Kidney tubule cell (primary cell): ENCODE measurements at regions not wholly inside any gene's neighbourhood (a gene's known extent, or its start where the extent isn't known, plus 50 kb on each side); places are given as distances from the start of the nearest gene placed in this dataset.

Experiments
- DNase-seq: peaks from one replicate; pipeline ENCODE4 v3.0.0-alpha.2; 2018; ENCODE audit warnings: low spot score

GRCh38 chr12:71071536-71072097 is 86.2 kb downstream of the TSPAN8 start:
- DNase-seq = no peak

GRCh38 chr12:71070416-71071128 is 87.2 kb downstream of the TSPAN8 start:
- no peak for DNase-seq

- DNase-seq = no peak
These were observed 88.5 kb downstream of the TSPAN8 start for GRCh38 chr12:71069311-71069710.

DNA sequence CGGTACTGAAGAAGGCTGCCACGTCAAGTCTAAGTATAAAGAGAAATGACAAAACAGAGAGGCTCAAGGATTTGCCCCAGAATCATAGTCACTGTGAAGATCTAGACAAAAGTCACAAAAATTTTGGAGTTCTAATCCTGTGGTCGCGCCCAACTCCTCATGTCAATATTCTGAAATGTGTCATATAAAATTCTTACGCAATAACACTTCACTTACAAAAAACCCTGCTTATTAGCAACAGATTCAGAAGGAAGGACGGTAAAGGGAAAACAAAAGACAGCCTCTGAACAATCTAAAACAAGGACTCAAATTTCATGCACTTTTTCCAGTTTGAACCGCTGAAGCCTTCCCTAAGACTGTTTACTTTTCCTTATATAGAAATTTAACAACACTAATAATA is 94.7 kb downstream of the TSPAN8 start:
- no peak for DNase-seq

DNA sequence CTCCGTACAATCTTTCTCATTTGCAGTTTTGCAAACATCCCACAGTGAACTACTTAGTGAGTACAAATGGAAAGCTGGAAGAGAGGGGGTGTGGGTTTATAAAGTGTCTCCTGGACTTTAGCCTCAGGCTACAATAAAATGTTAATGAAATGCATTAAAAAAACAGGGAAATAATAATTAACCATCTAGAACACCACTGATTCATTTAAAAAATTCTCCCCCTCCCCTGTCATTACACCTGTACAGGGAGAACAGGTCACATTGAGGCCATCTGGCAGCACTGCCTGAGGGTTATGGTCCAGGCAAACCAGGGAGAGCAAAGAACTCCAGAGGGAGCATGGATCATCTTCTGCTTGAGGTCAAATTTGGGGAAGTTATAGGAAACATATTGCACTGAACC is 96.3 kb downstream of the TSPAN8 start:
- DNase-seq = peak; percentile 20

- no peak for DNase-seq
These were observed 97.4 kb downstream of the TSPAN8 start for GRCh38 chr12:71060426-71060825.

DNA sequence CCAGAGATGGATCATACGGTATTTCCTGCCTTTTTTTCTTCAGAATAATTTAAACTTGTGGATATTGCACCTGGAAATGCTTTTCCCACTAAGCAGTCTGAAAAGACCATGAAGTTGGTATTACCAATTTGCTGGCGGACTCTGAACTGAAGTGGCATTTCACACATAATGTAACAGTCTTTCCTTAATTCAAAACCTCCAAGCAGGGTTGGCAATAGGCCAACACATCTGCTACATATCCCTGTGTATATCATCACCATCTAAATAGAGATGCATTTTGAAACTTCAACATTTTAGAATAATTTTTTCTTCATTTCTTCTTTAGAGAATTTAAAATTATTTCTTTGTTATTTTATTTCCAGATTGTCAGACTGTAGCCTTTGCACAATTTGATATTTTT is 100.5 kb downstream of the TSPAN8 start:
- no peak for DNase-seq

DNA sequence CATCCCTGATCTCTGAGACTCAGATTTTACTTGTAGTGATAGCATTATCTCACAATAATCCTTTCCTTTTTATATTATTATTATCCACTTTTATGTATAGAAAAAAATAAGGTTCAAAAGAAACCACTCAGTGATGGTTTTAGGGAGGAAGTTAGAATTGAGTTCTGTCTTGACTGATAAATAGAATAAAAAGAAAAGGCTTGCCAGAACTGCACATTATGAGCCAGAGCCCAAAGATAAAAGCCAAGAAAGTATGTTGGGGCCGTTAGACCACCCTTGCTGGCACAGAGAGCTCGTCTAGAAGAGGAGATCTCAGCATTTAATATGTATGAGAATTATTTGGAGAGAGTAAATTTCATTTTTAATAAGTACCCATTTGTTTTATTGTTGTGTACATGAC is 103.2 kb downstream of the TSPAN8 start:
- DNase-seq = no peak

DNA sequence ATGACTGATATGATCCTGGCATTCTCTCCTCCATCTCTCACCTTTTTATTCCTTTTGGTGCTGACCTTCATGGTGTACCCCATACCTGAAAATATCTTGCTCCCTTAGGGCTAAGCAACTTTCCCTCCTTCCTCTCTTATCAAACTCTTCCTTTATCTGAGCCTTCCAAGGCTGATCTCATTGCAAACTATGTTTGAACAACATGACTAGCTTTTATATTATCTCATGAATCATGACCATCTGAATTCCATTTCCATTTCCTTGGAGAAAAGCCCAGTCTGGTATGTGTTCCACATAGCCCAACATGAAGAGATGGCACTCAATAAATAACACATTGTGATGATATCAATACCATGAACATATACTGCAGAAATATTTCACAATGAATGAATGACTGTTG is 111.6 kb downstream of the TSPAN8 start:
- DNase-seq = peak; percentile 87

DNA sequence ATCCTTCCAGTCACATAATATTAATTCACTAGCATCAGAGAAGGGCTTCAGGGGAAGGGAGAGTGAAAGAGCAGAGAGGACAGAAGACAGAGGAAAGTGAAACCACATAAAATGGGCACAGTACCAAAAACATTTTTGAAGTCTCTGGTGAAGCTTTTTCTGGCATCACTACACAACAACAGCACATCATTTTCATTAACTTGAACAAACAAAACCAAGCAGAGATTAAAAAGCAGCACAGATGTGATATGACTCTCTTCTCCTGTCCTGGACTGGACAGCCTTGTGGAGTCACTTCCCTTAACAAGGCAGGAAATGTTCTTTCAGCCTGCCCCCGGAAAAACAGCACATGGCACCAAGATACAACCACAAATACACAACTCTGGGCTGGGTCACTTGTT is 112.0 kb downstream of the TSPAN8 start:
- DNase-seq = peak; percentile 66

DNA sequence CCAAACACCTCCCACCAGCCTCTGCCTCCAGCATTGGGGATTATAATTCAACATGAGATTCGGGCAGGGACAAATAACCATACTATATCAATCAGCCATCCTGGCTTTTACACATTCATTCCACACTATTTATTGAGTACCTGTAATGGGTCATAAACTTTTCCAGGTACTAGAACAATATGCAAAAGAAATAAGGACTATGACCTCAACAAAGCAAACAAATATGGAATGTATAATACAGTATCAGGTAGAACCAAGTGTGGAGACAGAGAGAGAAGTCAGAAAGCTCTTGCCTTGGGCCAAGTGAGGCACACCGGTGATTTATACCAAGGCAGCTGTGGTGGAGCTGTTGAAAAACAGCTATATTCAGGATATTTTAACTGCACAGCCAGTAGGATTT is 116.3 kb downstream of the TSPAN8 start:
- DNase-seq = no peak

DNA sequence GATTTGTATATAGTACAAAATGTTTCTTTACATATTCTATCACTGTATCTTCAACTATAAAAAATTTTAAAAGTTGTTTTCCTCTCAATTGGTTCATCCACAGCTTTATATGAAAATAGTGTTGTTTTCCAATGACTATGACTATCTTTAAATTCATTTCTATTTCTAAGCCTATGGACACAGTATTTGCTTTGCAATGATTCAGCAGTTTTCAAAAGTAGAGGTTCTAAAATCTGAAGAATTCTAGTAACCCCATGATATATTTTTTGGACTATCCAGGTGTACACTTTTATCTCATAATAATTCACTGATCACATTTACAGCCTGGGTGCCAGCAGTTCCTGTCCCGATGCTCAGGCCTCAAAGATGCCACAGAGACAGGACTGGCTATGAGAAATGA is 118.4 kb upstream of the PTPRR start:
- no peak for DNase-seq

DNA sequence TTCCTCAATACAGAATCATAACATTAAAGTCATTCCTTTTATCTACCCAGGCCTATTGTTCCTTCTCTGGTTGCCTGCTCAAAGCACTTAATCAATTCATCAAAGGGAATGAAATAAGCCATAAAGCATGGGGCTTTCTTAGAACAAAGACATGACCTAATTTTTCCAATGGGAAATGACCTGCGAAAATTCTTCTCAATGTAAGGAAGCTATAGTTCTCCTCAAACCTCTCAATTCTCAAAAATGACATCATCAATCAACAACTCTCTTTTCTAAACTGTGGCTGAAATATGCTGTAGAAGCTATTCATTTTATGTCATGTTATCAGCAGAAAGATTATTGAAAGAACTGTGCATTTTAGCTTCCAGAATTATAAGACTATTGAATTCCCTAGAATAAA is 116.0 kb upstream of the PTPRR start:
- DNase-seq = no peak

DNA sequence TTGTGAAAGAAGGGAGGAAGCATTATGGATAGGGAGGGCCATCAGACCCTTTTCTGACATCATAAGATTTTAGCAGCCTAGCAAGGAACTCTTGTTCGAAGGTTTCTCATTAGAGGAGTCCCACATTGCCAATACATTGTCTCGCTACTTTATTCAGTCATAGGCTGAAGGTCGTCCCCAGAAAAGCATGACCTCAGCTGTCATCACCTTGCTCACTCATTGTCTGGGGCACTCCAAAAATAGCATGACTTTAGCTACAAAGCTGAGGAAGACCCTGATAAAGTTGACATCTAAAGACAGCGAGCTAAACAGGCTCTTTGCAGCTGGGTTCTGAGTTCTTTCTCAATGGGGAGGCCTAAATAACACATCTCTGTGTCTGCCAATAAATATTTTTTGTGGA is 112.4 kb upstream of the PTPRR start:
- DNase-seq = no peak

- no peak for DNase-seq
These were observed 108.8 kb upstream of the PTPRR start for GRCh38 chr12:71029302-71029701.

GRCh38 chr12:71027856-71028255 is 107.3 kb upstream of the PTPRR start:
- no peak for DNase-seq

DNA sequence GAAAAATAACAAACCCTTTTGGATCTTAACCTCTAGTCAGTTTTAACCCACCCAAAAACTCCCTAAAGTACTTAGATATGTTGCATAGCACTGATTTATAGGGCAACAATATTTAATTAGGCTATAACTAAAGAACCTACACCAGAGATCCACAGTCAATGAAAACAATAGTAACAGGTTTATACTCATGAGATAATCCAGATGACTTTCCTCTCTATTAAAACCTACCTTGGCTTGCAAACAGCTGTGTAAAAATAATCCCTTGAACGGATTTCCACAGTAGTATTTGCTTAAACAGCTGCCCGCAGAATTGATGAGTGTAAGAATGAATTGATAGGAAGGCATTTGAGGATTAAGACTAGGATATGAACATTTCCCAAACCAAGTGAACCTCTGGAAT is 104.3 kb upstream of the PTPRR start:
- DNase-seq = no peak

- DNase-seq = no peak
These were observed 103.7 kb upstream of the PTPRR start for GRCh38 chr12:71024281-71024680.

GRCh38 chr12:71021491-71021890 is 101.0 kb upstream of the PTPRR start:
- DNase-seq = no peak

GRCh38 chr12:71019282-71019831 is 98.8 kb upstream of the PTPRR start:
- no peak for DNase-seq

- no peak for DNase-seq
These were observed 98.1 kb upstream of the PTPRR start for GRCh38 chr12:71018682-71019081.

DNA sequence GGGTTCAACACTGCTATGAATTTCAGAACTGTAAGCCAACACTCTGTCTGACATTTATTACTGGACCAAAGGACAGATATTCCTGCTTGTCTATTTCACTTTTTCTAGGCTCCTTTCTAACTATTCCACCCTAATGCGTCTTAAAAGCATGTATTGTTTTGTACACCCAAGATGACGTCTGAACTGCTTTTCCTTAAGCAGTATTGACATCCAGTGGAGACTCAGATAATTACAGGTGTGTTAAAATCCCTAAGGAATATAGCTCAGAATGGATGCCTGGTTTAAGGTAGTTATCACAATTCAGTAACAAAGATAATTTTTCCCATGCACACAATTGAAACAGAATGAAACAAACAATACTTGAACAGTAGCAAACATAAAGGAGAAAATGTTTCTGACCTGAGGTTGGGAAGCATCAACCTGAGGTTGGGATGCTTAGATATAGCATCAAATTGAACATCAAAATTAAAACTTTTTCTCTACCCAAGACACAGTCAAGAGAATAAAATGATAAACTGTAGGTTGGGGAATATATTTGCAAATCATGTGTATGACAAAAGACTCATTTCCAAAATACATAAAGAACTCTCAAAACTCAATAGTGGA is 93.7 kb upstream of the PTPRR start:
- DNase-seq = peak; percentile 55

DNA sequence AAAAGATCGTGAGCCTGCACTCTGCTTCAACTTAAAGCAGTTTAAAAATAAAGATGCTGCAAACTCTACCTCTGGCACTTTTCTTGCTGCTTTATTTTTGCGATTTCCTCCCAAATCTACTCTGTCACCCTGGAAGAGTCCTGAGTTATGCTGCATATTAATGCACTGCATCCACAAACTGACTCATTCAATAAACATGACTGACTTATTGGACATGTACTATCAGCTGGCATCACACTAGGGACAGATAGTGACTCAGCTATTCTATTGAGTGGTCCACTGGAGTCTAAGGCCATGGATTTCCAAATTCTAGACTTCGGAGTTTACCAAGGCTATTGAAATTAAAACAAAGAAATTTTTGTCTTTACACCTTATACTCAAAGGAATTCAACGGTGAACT is 90.7 kb upstream of the PTPRR start:
- peak; percentile 50 for DNase-seq

DNA sequence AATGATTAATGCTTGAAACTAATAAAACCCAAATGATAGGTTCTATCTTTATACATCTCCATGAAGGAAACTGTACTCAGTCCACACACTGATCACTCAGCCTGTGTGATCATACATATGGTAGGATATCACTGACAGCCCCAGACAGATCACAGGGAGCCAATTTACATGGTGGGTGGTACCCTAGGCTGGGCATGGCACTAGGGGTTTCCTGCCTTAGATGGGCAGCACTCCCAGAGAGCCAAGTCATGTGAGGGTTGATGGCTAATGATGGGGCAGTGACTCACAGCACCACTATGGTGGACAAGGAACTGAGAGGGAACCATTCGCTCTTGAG is 89.6 kb upstream of the PTPRR start:
- peak; percentile 13 for DNase-seq
